NCI-H2227 (cell line): ENCODE measurements at regions not wholly inside any gene's neighbourhood (a gene's known extent, or its start where the extent isn't known, plus 50 kb on each side); places are given as distances from the start of the nearest gene placed in this dataset.

Experiments
- DNase-seq: peaks from one replicate; lab custom pipeline; 2025; ENCODE audit not compliant: unreplicated experiment; lab: John Stamatoyannopoulos, UW

DNA sequence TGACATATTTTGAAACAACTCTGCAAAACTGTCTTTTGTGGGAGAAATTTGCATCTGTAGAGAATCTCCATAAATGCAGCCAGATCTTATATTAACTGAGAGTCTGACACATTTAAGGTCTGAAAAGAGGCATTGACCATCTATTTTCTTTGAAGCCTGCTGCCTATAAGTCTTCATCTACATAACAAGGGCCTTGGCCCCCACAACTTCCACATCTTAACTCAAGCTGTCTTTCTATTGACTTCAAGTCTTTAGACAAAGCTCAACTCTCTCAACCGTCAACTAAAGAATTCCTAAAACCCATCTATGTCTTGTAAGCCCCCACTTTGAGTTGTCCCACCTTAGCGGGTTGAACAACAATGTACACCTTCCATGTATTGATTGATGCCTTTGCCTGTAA is 72.4 kb upstream of the ADCY1 start:
- no peak for DNase-seq

- DNase-seq = no peak
Measured at GRCh38 chr7:45506059-45506458, 68.1 kb upstream of the ADCY1 start.

DNA sequence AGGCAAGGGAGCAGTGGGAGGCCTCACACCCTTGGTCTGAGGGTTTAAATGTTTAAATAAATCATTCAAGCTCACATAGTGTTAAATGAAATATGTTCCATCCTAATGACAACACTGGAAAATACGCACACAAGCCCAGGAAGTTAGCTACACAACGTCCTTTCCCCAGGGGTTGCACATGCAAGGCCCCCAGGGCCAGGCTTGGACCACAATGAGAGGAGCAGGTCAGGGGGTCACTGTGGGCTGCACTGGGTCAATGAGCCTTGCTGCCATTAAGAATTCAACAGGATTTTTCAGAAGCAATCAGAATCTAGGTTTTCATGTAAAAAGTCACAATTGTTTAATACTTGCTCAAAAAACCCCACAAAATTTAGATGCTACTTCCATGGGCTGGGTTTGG is 64.9 kb upstream of the ADCY1 start:
- no peak for DNase-seq

DNA sequence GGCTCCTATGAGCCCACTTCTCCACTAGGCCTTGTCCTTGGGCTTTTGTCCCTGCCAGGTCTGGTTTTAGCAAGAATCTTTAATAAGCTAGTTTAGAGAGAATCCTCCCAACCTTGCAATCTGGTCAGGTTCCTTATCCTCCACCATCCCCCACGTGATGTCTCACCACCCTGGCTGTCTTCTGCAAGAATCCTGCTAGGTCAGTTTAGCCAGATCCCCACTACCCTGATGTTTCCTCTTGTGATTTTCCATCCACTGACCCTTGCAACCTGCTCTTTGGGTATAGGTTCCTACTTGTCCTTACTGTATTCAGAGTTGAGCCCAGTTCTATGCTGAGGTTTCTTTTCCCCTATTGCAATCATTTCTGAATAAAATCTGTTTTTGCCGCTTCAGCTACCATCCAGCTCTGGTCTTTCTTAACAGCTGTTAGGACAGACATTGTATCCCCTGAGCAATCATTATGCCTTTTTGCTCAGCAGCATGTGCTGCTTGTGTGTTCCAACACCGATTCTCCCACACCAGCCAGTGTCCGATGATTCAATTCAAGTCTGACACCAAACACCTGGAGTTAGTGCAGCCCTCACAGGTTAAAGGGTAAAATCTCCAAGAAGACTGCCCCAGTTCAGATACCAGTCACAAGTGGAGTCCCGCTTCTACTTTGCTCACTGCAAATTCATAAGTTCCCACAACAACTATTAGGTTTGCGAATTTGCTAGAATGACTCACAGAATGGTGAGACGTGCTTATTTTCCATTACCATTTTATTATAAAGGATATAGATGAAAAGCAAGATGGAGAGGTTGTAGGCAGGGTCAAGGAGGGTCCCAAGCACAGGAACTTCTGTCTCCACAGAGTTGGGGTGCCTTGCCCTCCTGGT is 62.2 kb upstream of the ADCY1 start:
- DNase-seq = no peak

GRCh38 chr7:45514944-45515343 is 59.2 kb upstream of the ADCY1 start:
- no peak for DNase-seq

- DNase-seq = no peak
Measured at GRCh38 chr7:45515346-45515745, 58.8 kb upstream of the ADCY1 start.
